Glomerular visceral epithelial cell (primary cell): ENCODE measurements at regions not wholly inside any gene's neighbourhood (a gene's known extent, or its start where the extent isn't known, plus 50 kb on each side); places are given as distances from the start of the nearest gene placed in this dataset.
A peak's percentile ranks its signal among the peaks of the same experiment; 100 is the strongest.

Source experiments
- DNase-seq: peaks from one replicate; pipeline ENCODE4 v3.0.0-alpha.2; 2016; ENCODE audit errors: extremely low spot score

GRCh38 chr9:105146677-105147076, 97.8 kb upstream of the SLC44A1 start:
- DNase-seq, result no peak

- no peak for DNase-seq
Observed at GRCh38 chr9:105147110-105147871, 97.2 kb upstream of the SLC44A1 start.

- no peak for DNase-seq
Observed at GRCh38 chr9:105148328-105149006, 96.0 kb upstream of the SLC44A1 start.

- DNase-seq, result peak; percentile 87
Observed at GRCh38 chr9:105150991-105151685, 93.3 kb upstream of the SLC44A1 start.

- DNase-seq, result no peak
Observed at GRCh38 chr9:105151686-105151995, 92.8 kb upstream of the SLC44A1 start.

- DNase-seq, result peak; percentile 25
Observed at GRCh38 chr9:105154723-105155191, 89.7 kb upstream of the SLC44A1 start.

- DNase-seq, result peak; percentile 65
Observed at GRCh38 chr9:105157171-105157583, 87.3 kb upstream of the SLC44A1 start.

- DNase-seq, result no peak
Observed at GRCh38 chr9:105158020-105158419, 86.4 kb upstream of the SLC44A1 start.

- DNase-seq, result no peak
Observed at GRCh38 chr9:105158898-105159297, 85.6 kb upstream of the SLC44A1 start.

GRCh38 chr9:105168870-105169319, 75.6 kb upstream of the SLC44A1 start:
- DNase-seq, result no peak

- DNase-seq, result no peak
Observed at GRCh38 chr9:105171076-105171475, 73.4 kb upstream of the SLC44A1 start.

- no peak for DNase-seq
Observed at GRCh38 chr9:105171589-105171988, 72.9 kb upstream of the SLC44A1 start.

- DNase-seq, result no peak
Observed at GRCh38 chr9:105172436-105172835, 72.0 kb upstream of the SLC44A1 start.

GRCh38 chr9:105173306-105173705, 71.1 kb upstream of the SLC44A1 start:
- no peak for DNase-seq

GRCh38 chr9:105173826-105174225, 70.6 kb upstream of the SLC44A1 start:
- no peak for DNase-seq

- no peak for DNase-seq
Observed at GRCh38 chr9:105176194-105176593, 68.3 kb upstream of the SLC44A1 start.

- DNase-seq, result no peak
Observed at GRCh38 chr9:105178076-105178475, 66.4 kb upstream of the SLC44A1 start.

- peak; percentile 4 for DNase-seq
Observed at GRCh38 chr9:105187781-105188180, 56.7 kb upstream of the SLC44A1 start.

GRCh38 chr9:105188746-105189145, 55.7 kb upstream of the SLC44A1 start:
- DNase-seq, result no peak

GRCh38 chr9:105191508-105192121, 52.8 kb upstream of the SLC44A1 start:
- DNase-seq, result no peak

- DNase-seq, result no peak
Observed at GRCh38 chr9:105193560-105193959, 50.9 kb upstream of the SLC44A1 start.

- DNase-seq, result no peak
Observed at GRCh38 chr9:105194234-105194633, 50.2 kb upstream of the SLC44A1 start.
